ENCODE measurements at regions not wholly inside any gene's neighbourhood (a gene's known extent, or its start where the extent isn't known, plus 50 kb on each side); places are given as distances from the start of the nearest gene placed in this dataset.

GRCh38 chr21:36606287-36606982, 92.5 kb upstream of the SIM2 start:
- TF ChIP-seq CTCF (IDR thresholded peaks at IDR 0.05) (no peak), ZFX (IDR thresholded peaks at IDR 0.05; ENCODE audit: borderline replicate concordance) (no peak)

Data from 22Rv1 (cell line).